ENCODE measurements at regions not wholly inside any gene's neighbourhood (a gene's known extent, or its start where the extent isn't known, plus 50 kb on each side); places are given as distances from the start of the nearest gene placed in this dataset.

GRCh38 chr13:42658019-42658418, 84.1 kb downstream of the TNFSF11 start:
- peaks cover 37% of the 10 kb centered on the region for H3K27me3 Mint-ChIP-seq
- no peaks in the 10 kb centered on the region for H3K36me3 Mint-ChIP-seq (ENCODE audit: low read depth)
- ChIA-PET CTCF (no interaction called here), POLR2A (no interaction called here)
- no peak overlapping the region for H3K27ac Mint-ChIP-seq
- H3K9me3 Mint-ChIP-seq, result no peaks in the 10 kb centered on the region
- DNase-seq, result no peak
- no peaks in the 10 kb centered on the region for H3K4me1 Mint-ChIP-seq
- H3K4me3 Mint-ChIP-seq, result no peak overlapping the region

GRCh38 chr13:42660333-42660965, 86.5 kb downstream of the TNFSF11 start:
- Mint-ChIP-seq H3K9me3 (no peaks in the 10 kb centered on the region), H3K4me3 (no peak overlapping the region), H3K27ac (no peak overlapping the region), H3K4me1 (no peaks in the 10 kb centered on the region), H3K36me3 (ENCODE audit: low read depth) (no peaks in the 10 kb centered on the region), H3K27me3 (peaks cover 23% of the 10 kb centered on the region)
- no peak for DNase-seq
- CTCF ChIA-PET, result interaction anchor here (0.8 kb wide), 1 partner anchor 9 kb away, joined by 3 read pairs; no protein-coding TSS in a partner anchor
- POLR2A ChIA-PET, result no interaction called here

GRCh38 chr13:42667638-42668037, 93.7 kb downstream of the TNFSF11 start:
- H3K27me3 Mint-ChIP-seq, result peaks cover 17% of the 10 kb centered on the region
- no peaks in the 10 kb centered on the region for H3K4me1 Mint-ChIP-seq
- no peaks in the 10 kb centered on the region for H3K9me3 Mint-ChIP-seq
- H3K4me3 Mint-ChIP-seq, result no peak overlapping the region
- H3K27ac Mint-ChIP-seq, result no peak overlapping the region
- CTCF ChIA-PET, result no interaction called here
- no peaks in the 10 kb centered on the region for H3K36me3 Mint-ChIP-seq (ENCODE audit: low read depth)
- no peak for DNase-seq
- POLR2A ChIA-PET, result no interaction called here

GRCh38 chr13:42671502-42671901, 97.5 kb downstream of the TNFSF11 start:
- H3K4me1 Mint-ChIP-seq, result no peaks in the 10 kb centered on the region
- CTCF ChIA-PET, result interaction anchor here (0.7 kb wide), 1 partner anchor 280 kb away, joined by 3 read pairs; no protein-coding TSS in a partner anchor
- H3K27me3 Mint-ChIP-seq, result peaks cover 12% of the 10 kb centered on the region
- H3K36me3 Mint-ChIP-seq (ENCODE audit: low read depth), result no peaks in the 10 kb centered on the region
- POLR2A ChIA-PET, result no interaction called here
- no peak overlapping the region for H3K4me3 Mint-ChIP-seq
- no peak overlapping the region for H3K27ac Mint-ChIP-seq
- no peak for DNase-seq
- H3K9me3 Mint-ChIP-seq, result no peaks in the 10 kb centered on the region

GRCh38 chr13:42673677-42674076, 99.7 kb downstream of the TNFSF11 start:
- H3K27ac Mint-ChIP-seq, result no peak overlapping the region
- H3K36me3 Mint-ChIP-seq (ENCODE audit: low read depth), result no peaks in the 10 kb centered on the region
- H3K27me3 Mint-ChIP-seq, result peaks cover 5% of the 10 kb centered on the region
- H3K4me1 Mint-ChIP-seq, result no peaks in the 10 kb centered on the region
- ChIA-PET CTCF (no interaction called here), POLR2A (no interaction called here)
- no peak overlapping the region for H3K4me3 Mint-ChIP-seq
- H3K9me3 Mint-ChIP-seq, result no peaks in the 10 kb centered on the region
- DNase-seq, result no peak

- Mint-ChIP-seq H3K27me3 (peaks cover 22% of the 10 kb centered on the region), H3K9me3 (no peaks in the 10 kb centered on the region), H3K27ac (no peak overlapping the region), H3K4me1 (no peaks in the 10 kb centered on the region), H3K36me3 (ENCODE audit: low read depth) (no peaks in the 10 kb centered on the region), H3K4me3 (no peak overlapping the region)
- ChIA-PET CTCF (no interaction called here), POLR2A (no interaction called here)
- no peak for DNase-seq
These were observed 100.6 kb upstream of the FAM216B start for GRCh38 chr13:42680748-42681147.

GRCh38 chr13:42681326-42682100, 99.9 kb upstream of the FAM216B start:
- H3K36me3 Mint-ChIP-seq (ENCODE audit: low read depth), result no peaks in the 10 kb centered on the region
- no peaks in the 10 kb centered on the region for H3K4me1 Mint-ChIP-seq
- ChIA-PET CTCF (no interaction called here), POLR2A (no interaction called here)
- no peak overlapping the region for H3K4me3 Mint-ChIP-seq
- peaks cover 27% of the 10 kb centered on the region for H3K27me3 Mint-ChIP-seq
- no peak overlapping the region for H3K27ac Mint-ChIP-seq
- DNase-seq, result no peak
- no peaks in the 10 kb centered on the region for H3K9me3 Mint-ChIP-seq

- no peaks in the 10 kb centered on the region for H3K4me1 Mint-ChIP-seq
- H3K27ac Mint-ChIP-seq, result no peak overlapping the region
- no peak overlapping the region for H3K4me3 Mint-ChIP-seq
- CTCF ChIA-PET, result no interaction called here
- no peaks in the 10 kb centered on the region for H3K36me3 Mint-ChIP-seq (ENCODE audit: low read depth)
- POLR2A ChIA-PET, result no interaction called here
- H3K9me3 Mint-ChIP-seq, result peaks cover 1% of the 10 kb centered on the region
- no peak for DNase-seq
- peaks cover 30% of the 10 kb centered on the region for H3K27me3 Mint-ChIP-seq
These were observed 97.2 kb upstream of the FAM216B start for GRCh38 chr13:42684226-42684625.

- H3K9me3 Mint-ChIP-seq, result peaks cover 1% of the 10 kb centered on the region
- H3K27me3 Mint-ChIP-seq, result peaks cover 31% of the 10 kb centered on the region
- no peak overlapping the region for H3K4me3 Mint-ChIP-seq
- H3K4me1 Mint-ChIP-seq, result no peaks in the 10 kb centered on the region
- POLR2A ChIA-PET, result no interaction called here
- no peak for DNase-seq
- no peak overlapping the region for H3K27ac Mint-ChIP-seq
- CTCF ChIA-PET, result interaction anchor here (0.5 kb wide), 1 partner anchor 366 kb away, joined by 3 read pairs; no protein-coding TSS in a partner anchor
- H3K36me3 Mint-ChIP-seq (ENCODE audit: low read depth), result no peaks in the 10 kb centered on the region
These were observed 95.6 kb upstream of the FAM216B start for GRCh38 chr13:42685751-42686150.

- H3K27ac Mint-ChIP-seq, result no peak overlapping the region
- H3K4me1 Mint-ChIP-seq, result no peaks in the 10 kb centered on the region
- peaks cover 30% of the 10 kb centered on the region for H3K27me3 Mint-ChIP-seq
- no peaks in the 10 kb centered on the region for H3K36me3 Mint-ChIP-seq (ENCODE audit: low read depth)
- DNase-seq, result no peak
- H3K4me3 Mint-ChIP-seq, result no peak overlapping the region
- CTCF ChIA-PET, result no interaction called here
- POLR2A ChIA-PET, result no interaction called here
- H3K9me3 Mint-ChIP-seq, result peaks cover 1% of the 10 kb centered on the region
These were observed 95.2 kb upstream of the FAM216B start for GRCh38 chr13:42686165-42686564.

GRCh38 chr13:42688821-42689220, 92.6 kb upstream of the FAM216B start:
- Mint-ChIP-seq H3K4me3 (no peak overlapping the region), H3K9me3 (peaks cover 1% of the 10 kb centered on the region), H3K27ac (no peak overlapping the region), H3K4me1 (no peaks in the 10 kb centered on the region), H3K27me3 (peaks cover 30% of the 10 kb centered on the region), H3K36me3 (ENCODE audit: low read depth) (no peaks in the 10 kb centered on the region)
- POLR2A ChIA-PET, result no interaction called here
- no peak for DNase-seq
- CTCF ChIA-PET, result no interaction called here

- ChIA-PET POLR2A (no interaction called here), CTCF (no interaction called here)
- Mint-ChIP-seq H3K36me3 (ENCODE audit: low read depth) (no peaks in the 10 kb centered on the region), H3K4me1 (no peaks in the 10 kb centered on the region), H3K27ac (no peak overlapping the region), H3K9me3 (no peaks in the 10 kb centered on the region), H3K4me3 (no peak overlapping the region), H3K27me3 (peaks cover 22% of the 10 kb centered on the region)
- no peak for DNase-seq
These were observed 85.2 kb upstream of the FAM216B start for GRCh38 chr13:42696191-42696590.

- ChIA-PET POLR2A (no interaction called here), CTCF (no interaction called here)
- no peak overlapping the region for H3K4me3 Mint-ChIP-seq
- H3K27me3 Mint-ChIP-seq, result peaks cover 18% of the 10 kb centered on the region
- no peaks in the 10 kb centered on the region for H3K9me3 Mint-ChIP-seq
- H3K27ac Mint-ChIP-seq, result no peak overlapping the region
- H3K4me1 Mint-ChIP-seq, result no peaks in the 10 kb centered on the region
- no peaks in the 10 kb centered on the region for H3K36me3 Mint-ChIP-seq (ENCODE audit: low read depth)
- no peak for DNase-seq
These were observed 81.5 kb upstream of the FAM216B start for GRCh38 chr13:42699912-42700311.

- Mint-ChIP-seq H3K4me3 (no peak overlapping the region), H3K9me3 (no peaks in the 10 kb centered on the region), H3K4me1 (no peaks in the 10 kb centered on the region), H3K36me3 (ENCODE audit: low read depth) (no peaks in the 10 kb centered on the region), H3K27ac (no peak overlapping the region), H3K27me3 (peaks cover 20% of the 10 kb centered on the region)
- DNase-seq, result no peak
- POLR2A ChIA-PET, result interaction anchor here (0.6 kb wide), 1 partner anchor 834 kb away, joined by 3 read pairs; no protein-coding TSS in a partner anchor
- CTCF ChIA-PET, result interaction anchor here (1.3 kb wide), 2 partner anchors 18 to 53 kb away, joined by 3 to 4 read pairs; no protein-coding TSS in a partner anchor
These were observed 78.7 kb upstream of the FAM216B start for GRCh38 chr13:42702716-42703115.
